B cell (primary cell): ENCODE measurements at regions not wholly inside any gene's neighbourhood (a gene's known extent, or its start where the extent isn't known, plus 50 kb on each side); places are given as distances from the start of the nearest gene placed in this dataset.

ENCODE experiments used
- EZH2 ChIP-seq: IDR thresholded peaks from 2 replicates; pipeline ENCODE4 v1.6.1; 2012; ENCODE audit warnings: borderline replicate concordance, low read depth, mild to moderate bottlenecking, moderate library complexity, low read length; ENCODE audit not compliant: insufficient read depth, poor library complexity, severe bottlenecking
- TF ChIP-seq, protein P1 (sequence below): fragments of 200-600 bp; IDR thresholded peaks from one replicate; pipeline ENCODE4 v1.8.0; 2022; ENCODE audit warnings: antibody characterized with exemption, mild to moderate bottlenecking

DNA sequence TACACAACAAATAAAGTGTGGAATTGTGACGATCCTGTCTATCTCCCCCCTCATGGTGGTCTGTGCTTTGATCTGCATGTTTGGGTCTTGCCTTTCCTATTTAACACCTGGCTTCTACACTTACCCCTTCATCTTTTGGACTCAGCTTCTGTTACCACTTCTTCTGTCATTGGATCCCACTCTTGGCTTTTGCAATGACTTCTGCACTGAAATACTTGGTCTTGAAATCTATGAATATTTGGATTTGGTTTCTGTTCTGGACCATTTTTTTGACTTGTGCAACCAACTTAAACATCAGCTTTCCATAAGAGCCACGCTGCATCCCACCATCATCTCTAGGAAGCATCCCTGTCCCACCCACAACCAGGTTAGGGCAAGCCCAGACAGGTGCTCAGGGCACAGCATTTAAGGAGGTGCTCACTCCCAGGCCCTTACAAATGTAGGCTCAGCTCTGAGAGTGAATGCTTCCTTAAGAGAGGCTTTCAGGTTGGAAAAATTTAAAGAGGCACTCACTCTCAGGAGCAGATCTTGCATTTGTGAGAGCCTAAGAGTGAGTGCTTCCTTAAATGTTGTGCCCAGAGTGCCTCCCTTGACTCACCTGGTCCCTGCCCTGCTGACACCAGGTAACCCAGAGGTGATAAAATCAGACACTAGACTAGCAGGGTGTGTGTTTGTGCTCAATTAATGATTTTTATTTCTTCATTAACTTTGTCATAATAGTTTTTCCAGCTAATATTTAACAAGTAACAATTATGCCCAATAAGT, 124.5 kb upstream of the SH3BP4 start:
- TF ChIP-seq, protein P1, sequence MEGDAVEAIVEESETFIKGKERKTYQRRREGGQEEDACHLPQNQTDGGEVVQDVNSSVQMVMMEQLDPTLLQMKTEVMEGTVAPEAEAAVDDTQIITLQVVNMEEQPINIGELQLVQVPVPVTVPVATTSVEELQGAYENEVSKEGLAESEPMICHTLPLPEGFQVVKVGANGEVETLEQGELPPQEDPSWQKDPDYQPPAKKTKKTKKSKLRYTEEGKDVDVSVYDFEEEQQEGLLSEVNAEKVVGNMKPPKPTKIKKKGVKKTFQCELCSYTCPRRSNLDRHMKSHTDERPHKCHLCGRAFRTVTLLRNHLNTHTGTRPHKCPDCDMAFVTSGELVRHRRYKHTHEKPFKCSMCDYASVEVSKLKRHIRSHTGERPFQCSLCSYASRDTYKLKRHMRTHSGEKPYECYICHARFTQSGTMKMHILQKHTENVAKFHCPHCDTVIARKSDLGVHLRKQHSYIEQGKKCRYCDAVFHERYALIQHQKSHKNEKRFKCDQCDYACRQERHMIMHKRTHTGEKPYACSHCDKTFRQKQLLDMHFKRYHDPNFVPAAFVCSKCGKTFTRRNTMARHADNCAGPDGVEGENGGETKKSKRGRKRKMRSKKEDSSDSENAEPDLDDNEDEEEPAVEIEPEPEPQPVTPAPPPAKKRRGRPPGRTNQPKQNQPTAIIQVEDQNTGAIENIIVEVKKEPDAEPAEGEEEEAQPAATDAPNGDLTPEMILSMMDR = no peak
- TF ChIP-seq EZH2 = no peak
